TTC549 (cell line): ENCODE measurements at regions not wholly inside any gene's neighbourhood (a gene's known extent, or its start where the extent isn't known, plus 50 kb on each side); places are given as distances from the start of the nearest gene placed in this dataset.
A peak's percentile ranks its signal among the peaks of the same experiment; 100 is the strongest.

Experiments used
- FAIRE-seq: peaks from 2 replicates; lab custom pipeline; 2012; peaks lifted over from hg19 to GRCh38; lab: Jason Lieb, UNC

DNA sequence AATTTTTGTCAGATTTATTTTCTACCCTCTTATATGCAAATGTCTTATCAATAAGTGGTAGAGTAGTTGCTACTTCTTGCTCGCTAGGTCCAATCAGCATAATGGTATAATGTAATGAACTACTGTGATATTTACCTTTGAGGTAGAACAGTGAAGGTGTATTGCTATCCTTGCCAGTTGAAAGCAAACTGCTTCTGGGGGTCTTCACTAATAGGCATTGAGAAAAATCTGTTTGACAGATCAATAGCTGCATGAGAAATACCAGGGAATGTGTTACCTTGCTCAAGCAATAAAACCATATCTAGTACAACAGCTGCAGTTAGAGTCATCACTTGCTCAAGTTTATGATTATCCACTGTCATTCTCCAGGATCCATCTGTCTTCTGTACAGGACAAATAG is 50.1 kb upstream of the EFEMP1 start:
- no peak for FAIRE-seq

GRCh38 chr2:55976681-55977080 is 53.1 kb upstream of the EFEMP1 start:
- no peak for FAIRE-seq

DNA sequence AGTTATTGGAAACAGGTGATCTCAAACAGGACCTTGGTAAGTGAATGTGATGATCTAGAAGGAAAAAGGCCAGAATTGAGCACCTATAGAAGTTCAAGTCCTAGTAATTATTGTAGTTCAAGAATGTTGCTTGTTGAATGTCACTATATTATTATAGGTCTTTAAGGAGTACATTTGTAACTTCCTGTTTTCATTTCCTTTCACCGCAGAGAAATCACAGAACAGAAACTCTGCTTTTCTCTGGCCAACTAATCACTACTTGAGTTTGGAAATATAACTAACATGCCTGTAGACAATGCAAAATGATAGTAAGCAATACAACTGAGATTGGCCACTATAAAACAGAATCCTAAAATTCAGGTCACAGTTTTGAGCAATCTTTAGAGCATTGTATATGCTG is 61.8 kb upstream of the EFEMP1 start:
- no peak for FAIRE-seq

GRCh38 chr2:55986001-55986400 is 62.4 kb upstream of the EFEMP1 start:
- FAIRE-seq, result no peak

DNA sequence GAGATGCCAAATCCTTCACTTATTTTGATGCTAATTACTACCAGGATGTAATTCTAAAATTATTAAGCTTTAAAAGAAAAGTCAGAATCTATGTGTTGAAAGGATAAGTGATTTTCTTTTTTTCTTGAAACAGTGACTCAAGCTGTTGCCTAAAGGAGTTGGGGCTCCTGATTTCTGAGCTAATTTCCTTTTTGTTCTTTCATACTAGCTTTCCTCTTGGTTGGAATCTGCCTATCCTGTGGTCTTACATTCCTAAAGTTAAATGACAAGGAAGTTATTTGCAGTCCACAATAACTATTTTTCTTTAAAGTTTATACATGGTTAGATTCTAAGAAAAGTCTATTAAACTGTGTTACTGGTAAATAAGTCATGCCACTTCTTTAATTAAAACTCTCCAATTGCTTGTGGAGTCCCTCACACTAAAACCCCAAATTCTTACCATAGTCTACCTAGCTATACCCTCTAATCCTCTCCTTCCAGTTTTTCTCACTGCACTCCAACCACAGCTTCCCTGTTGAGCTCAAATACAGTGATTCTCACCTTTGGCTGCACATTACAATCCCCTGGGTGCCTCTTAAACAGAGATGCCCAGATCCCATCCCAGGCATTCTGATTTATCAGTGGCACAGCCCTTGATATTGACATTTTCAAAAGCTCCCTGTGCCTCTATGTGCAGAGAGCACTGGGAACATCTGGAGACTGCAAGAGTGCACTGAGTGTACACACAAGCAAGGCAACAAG is 63.3 kb upstream of the EFEMP1 start:
- no peak for FAIRE-seq

- no peak for FAIRE-seq
Measured at GRCh38 chr2:55989405-55989804, 65.8 kb upstream of the EFEMP1 start.

DNA sequence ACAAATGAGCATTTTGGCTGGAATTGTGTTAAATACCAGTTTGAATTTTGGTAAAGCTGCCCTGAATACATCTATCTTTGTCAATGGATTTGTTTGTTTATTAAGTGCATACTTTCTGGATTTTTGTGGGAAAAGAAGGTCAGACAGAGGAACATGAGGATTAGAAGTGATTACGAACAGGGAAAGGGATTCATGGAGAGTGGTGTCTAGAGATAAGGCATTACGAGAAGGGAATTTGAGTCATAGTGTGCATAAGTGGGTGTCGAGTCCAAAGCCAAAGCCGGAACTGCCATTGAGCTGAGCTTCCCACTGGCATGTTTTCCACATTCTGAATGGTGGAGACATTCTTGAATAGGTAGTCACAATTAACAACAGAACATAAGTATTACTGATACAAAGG is 68.9 kb upstream of the EFEMP1 start:
- no peak for FAIRE-seq

DNA sequence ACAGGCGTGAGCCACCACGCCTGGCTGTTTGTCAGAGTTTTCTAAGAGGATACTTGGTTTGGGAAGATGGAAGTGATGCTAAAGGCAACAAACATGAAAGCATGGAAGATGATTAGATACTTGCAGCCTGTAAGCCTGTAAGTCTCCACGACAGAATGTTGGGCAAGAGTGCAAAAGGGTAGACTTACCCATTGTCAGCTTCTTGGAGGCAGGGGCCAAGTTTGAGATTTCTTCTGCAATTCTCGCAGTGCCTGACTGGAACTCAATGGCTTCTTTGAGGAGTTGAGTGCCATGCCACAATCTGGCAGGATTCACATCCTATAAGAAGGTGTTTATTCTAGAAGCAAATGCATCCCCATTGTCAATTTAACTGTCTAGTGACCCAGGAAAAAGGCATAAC is 70.1 kb upstream of the EFEMP1 start:
- FAIRE-seq, result no peak

DNA sequence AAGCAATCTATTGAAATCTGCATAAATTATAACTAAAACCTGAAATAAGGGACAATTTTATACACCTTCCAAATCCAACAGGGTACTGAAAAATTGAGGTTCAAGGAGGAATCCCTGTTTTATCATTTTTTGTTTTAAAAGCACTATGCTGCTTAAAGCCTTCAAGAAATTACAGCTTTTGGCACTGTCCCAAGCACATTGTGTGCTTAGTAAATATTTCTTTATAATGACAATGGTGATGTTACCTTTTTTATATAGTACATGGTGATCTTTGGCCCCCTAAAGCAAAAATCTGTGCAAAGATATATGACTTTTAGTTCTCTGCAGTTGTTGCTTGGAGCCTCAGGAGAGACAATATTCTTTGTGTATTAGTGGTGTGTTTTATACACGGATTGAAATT is 71.6 kb upstream of the EFEMP1 start:
- no peak for FAIRE-seq

- no peak for FAIRE-seq
Measured at GRCh38 chr2:55995902-55996301, 72.3 kb upstream of the EFEMP1 start.

DNA sequence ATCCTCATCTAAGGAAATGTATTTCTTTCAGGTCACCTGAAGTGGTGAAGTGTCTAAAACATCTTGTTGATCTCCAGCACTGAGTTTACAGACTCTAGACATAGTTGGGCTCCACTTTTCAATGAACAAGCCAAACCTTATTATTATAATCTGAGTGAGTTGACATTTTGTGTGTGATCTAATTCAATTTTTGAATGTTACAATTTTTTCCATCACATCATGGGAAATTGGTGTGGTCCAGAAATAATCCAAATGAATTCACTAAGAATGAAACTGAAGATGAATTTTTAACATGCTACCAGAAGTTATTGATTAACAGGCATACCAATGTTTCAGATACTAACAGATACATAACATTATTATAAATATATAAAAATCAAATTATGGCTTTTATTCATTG is 75.6 kb upstream of the EFEMP1 start:
- FAIRE-seq, result no peak

GRCh38 chr2:55999790-56000189 is 76.2 kb upstream of the EFEMP1 start:
- no peak for FAIRE-seq

- FAIRE-seq, result no peak
Measured at GRCh38 chr2:56001947-56002346, 78.4 kb upstream of the EFEMP1 start.

DNA sequence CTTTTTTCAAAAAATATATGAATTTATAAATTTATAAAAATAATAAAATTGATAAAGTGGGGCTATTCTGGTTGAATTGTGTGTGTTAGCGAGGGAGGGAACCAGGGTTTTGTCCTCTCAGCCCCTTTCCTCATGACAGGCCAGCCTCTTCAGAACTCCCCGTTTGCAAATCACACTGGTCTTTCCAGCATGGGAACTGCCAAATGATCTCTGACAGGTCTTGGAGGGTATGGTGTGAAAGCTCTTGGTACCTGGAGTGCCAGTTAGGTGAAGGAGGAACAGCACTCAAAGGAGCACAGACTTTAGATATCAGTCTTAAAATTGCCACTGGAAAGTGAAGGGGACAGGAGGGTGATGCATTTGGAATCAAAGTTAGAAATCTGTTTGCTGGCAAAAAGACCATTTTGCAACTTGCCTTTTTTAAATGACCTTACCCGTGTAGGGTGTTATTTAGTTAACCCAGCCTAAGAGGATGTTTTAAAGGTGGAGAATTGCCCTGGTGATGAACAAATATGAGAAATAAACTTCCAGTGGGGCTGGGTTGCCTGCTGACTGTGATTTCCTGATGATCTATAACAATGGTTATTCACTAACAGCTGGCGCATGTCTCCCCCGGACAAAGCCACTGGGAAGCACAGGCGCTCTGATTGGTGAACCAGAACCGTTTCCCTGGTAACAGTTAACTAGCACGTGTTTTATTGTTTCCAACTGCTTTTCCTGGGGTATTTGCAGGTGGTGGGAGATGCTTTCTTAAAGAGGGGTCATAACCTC is 85.3 kb upstream of the EFEMP1 start:
- FAIRE-seq, result no peak

- peak; percentile 91 for FAIRE-seq
Measured at GRCh38 chr2:56009758-56010458, 86.3 kb upstream of the EFEMP1 start.

GRCh38 chr2:56011624-56012023 is 88.0 kb upstream of the EFEMP1 start:
- no peak for FAIRE-seq

GRCh38 chr2:56012221-56012765 is 88.7 kb upstream of the EFEMP1 start:
- FAIRE-seq, result no peak

- FAIRE-seq, result no peak
Measured at GRCh38 chr2:56013475-56013874, 89.9 kb upstream of the EFEMP1 start.

- FAIRE-seq, result no peak
Measured at GRCh38 chr2:56014046-56014730, 90.6 kb upstream of the EFEMP1 start.

- FAIRE-seq, result no peak
Measured at GRCh38 chr2:56015711-56016115, 92.1 kb upstream of the EFEMP1 start.

DNA sequence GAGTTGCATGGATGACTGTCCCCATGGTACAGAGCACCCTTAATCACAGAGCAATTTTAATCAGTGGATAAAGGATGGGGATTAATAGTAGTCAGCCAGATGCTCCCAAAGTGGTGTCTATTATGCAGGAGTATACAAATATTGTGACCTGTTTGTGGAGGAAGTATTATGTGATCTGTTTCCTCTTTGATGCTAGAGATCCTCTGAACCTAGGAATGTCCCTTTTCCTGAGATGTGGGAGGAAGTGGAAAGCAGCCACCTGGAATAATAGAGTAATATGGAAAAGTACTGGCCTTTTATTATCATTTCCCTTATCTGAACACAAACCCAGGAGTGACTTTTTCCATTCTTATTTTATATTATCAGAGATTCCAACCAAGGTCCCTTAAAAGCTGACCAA is 94.2 kb upstream of the EFEMP1 start:
- FAIRE-seq, result no peak

- no peak for FAIRE-seq
Measured at GRCh38 chr2:56018267-56018666, 94.7 kb upstream of the EFEMP1 start.

DNA sequence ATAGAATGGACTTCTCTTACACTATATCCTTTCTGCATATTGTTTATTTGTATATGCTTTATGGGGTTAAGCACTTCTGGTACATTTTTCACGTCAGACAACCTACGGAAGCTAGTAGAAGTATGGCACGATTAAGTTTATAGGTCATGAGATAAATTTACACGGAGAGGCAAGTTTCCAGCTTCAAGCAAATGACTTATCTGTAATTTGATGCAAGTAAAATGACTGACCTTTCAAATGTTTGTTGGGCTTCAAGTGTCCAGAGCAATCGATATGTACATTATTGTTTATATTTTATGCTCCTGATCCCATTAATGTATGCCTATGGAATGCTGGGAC is 97.5 kb upstream of the EFEMP1 start:
- FAIRE-seq, result no peak
